ENCODE measurements at regions not wholly inside any gene's neighbourhood (a gene's known extent, or its start where the extent isn't known, plus 50 kb on each side); places are given as distances from the start of the nearest gene placed in this dataset.

DNA sequence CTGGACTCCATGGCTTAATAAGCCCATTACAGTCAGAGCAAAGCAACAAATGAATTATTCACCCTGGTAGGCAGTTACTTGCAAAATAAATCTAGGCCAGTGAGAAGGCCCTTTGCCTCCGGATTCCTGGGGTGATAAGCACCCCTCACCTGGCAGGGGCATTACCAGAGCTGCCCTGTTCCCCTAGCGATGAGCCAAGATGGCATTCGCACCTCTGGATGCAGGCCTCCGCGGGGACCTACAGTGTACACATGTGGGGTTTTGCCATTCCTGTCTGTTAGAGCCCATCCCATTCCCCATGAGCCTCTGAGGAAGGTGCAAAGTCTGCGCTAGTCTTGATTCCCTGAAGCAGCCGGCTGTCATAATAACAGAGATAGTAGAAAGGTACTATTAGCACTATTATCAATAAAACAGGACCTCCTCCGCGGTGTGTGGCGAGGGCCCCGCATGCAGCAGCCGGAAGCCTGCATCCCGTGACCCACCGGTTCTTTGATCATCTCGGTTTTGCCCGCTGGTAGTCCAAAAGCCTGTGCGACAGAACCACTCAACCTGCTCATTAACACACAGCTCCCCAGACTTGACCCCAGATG is 344.3 kb downstream of the BRD1 start:
- TF ChIP-seq CTCF (IDR thresholded peaks at IDR 0.05; ENCODE audit: low read length) (no peak), EZH2 (optimal IDR thresholded peaks at IDR 0.05; ENCODE audit: low read depth, low read length) (no peak), EZH2phosphoT487 (IDR thresholded peaks at IDR 0.05; ENCODE audit: low read length) (no peak)

Data from MM.1S (cell line).